Natural killer cell (primary cell): ENCODE measurements at regions not wholly inside any gene's neighbourhood (a gene's known extent, or its start where the extent isn't known, plus 50 kb on each side); places are given as distances from the start of the nearest gene placed in this dataset.

Source experiments
- ATAC-seq, 3 donors: fragments of 150-1000 bp in 2 of 3; fragments of 200-7000 bp in 1 of 3; cut with Tn5 transposase; 1 replicate in 1 of 3; 2 replicates in 2 of 3; pipeline ENCODE4 v1.10.0; 2021; ENCODE audit warnings: mild to moderate bottlenecking in 2 of 3, moderate library complexity in 2 of 3
- DNase-seq, 2 donors: peaks; one replicate each; pipeline versions ENCODE4 v3.0.0 to v3.0.0-alpha.2; 2013 to 2021; ENCODE audit warnings: mixed read lengths in 1 of 2
- H3K27ac ChIP-seq: one replicate; pipeline ENCODE4 v1.5.1; 2013; ENCODE audit warnings: mild to moderate bottlenecking, low read length
- H3K27me3 ChIP-seq: one replicate; pipeline ENCODE4 v1.6.1; 2013; ENCODE audit warnings: low read length; ENCODE audit not compliant: control insufficient read depth, insufficient read depth
- H3K36me3 ChIP-seq: one replicate; pipeline ENCODE4 v1.6.1; 2013; ENCODE audit warnings: low read length; ENCODE audit not compliant: control insufficient read depth, insufficient read depth
- H3K4me1 ChIP-seq: one replicate; pipeline ENCODE4 v1.6.1; 2013; ENCODE audit warnings: low read length; ENCODE audit not compliant: control insufficient read depth, insufficient read depth
- H3K4me3 ChIP-seq: one replicate; pipeline ENCODE4 v1.5.1; 2013; ENCODE audit warnings: low read length
- H3K9me3 ChIP-seq: one replicate; pipeline ENCODE4 v1.6.1; 2013; ENCODE audit warnings: low read length; ENCODE audit not compliant: control insufficient read depth, insufficient read depth
- H3K27ac Mint-ChIP-seq, 2 donors: one replicate each; pipeline ENCODE4 v1.8.0; 2022; ENCODE audit warnings: mild to moderate bottlenecking in 2 of 2, mixed read lengths in 2 of 2, moderate library complexity in 1 of 2
- H3K27me3 Mint-ChIP-seq, 2 donors: one replicate each; pipeline ENCODE4 v1.8.0; 2022; ENCODE audit warnings: low read depth in 2 of 2, mixed read lengths in 2 of 2
- H3K36me3 Mint-ChIP-seq: one replicate; pipeline ENCODE4 v1.8.0; 2022; ENCODE audit warnings: mixed read lengths
- H3K4me1 Mint-ChIP-seq, 2 donors: one replicate each; pipeline ENCODE4 v1.8.0; 2022; ENCODE audit warnings: mixed read lengths in 2 of 2
- H3K4me3 Mint-ChIP-seq: one replicate; pipeline ENCODE4 v1.8.0; 2022; ENCODE audit warnings: mild to moderate bottlenecking, moderate library complexity, mixed read lengths
- H3K9me3 Mint-ChIP-seq, 2 donors: one replicate each; pipeline ENCODE4 v1.8.0; 2022; ENCODE audit warnings: mixed read lengths in 2 of 2
- CTCF ChIP-seq: fragments of 200-600 bp; IDR thresholded peaks from one replicate; pipeline ENCODE4 v1.8.0; 2022; ENCODE audit warnings: antibody characterized with exemption
- WGBS: methylation state at CpG from one replicate; pipeline ENCODE4 v1.1.7; 2013; ENCODE audit warnings: missing lambda C conversion rate; ENCODE audit not compliant: insufficient coverage; 5-methylcytosine and 5-hydroxymethylcytosine counted together
- intact Hi-C: fragments of 100-400 bp; cut with micrococcal nuclease; formaldehyde crosslinking; loops from one replicate; pipeline ENCODE4 v1.14.2; 2022

GRCh38 chr5:128591598-128592455 lies 53.8 kb upstream of the FBN2 start:
- intact Hi-C loops = no loop called here
- Histone ChIP-seq H3K4me1 (no peaks in the 10 kb centered on the region), H3K36me3 (no peaks in the 10 kb centered on the region), H3K4me3 (no peak overlapping the region), H3K27ac (no peak overlapping the region), H3K9me3 (no peaks in the 10 kb centered on the region), H3K27me3 (no peaks in the 10 kb centered on the region)
- no peak for TF ChIP-seq CTCF
- DNase-seq (no peak), ATAC-seq (no peak)
- peaks cover 4 to 19% of the 10 kb centered on the region in 2 donors for H3K9me3 Mint-ChIP-seq
- H3K27me3 Mint-ChIP-seq = no peaks in the 10 kb centered on the region
- H3K27ac Mint-ChIP-seq = no peak overlapping the region
- no peaks in the 10 kb centered on the region for H3K36me3 Mint-ChIP-seq
- H3K4me1 Mint-ChIP-seq = no peaks in the 10 kb centered on the region
- WGBS = 86% methylated on average over 2 of the region's 5 CpGs
- H3K4me3 Mint-ChIP-seq = no peak overlapping the region

- H3K36me3 Mint-ChIP-seq = peaks cover 5% of the 10 kb centered on the region
- 72% methylated on average over 4 of the region's 4 CpGs for WGBS
Observed at GRCh38 chr5:128596071-128596470, 58.0 kb upstream of the FBN2 start.

GRCh38 chr5:128597156-128597555 lies 59.1 kb upstream of the FBN2 start:
- no peak for DNase-seq
- Histone ChIP-seq H3K4me3 (no peak overlapping the region), H3K27ac (no peak overlapping the region), H3K9me3 (no peaks in the 10 kb centered on the region), H3K36me3 (no peaks in the 10 kb centered on the region), H3K27me3 (no peaks in the 10 kb centered on the region), H3K4me1 (no peaks in the 10 kb centered on the region)
- H3K4me1 Mint-ChIP-seq = no peaks in the 10 kb centered on the region
- H3K27ac Mint-ChIP-seq = no peak overlapping the region
- no peak for TF ChIP-seq CTCF
- H3K9me3 Mint-ChIP-seq = peaks cover 4 to 19% of the 10 kb centered on the region in 2 donors
- H3K4me3 Mint-ChIP-seq = no peak overlapping the region
- no peak for ATAC-seq
- WGBS = 92% methylated on average over 2 of the region's 3 CpGs
- peaks cover 5% of the 10 kb centered on the region for H3K36me3 Mint-ChIP-seq
- intact Hi-C loops = no loop called here
- no peaks in the 10 kb centered on the region for H3K27me3 Mint-ChIP-seq

More at GRCh38 chr5:128596071-128596470, 58.0 kb upstream of the FBN2 start:
- Mint-ChIP-seq H3K27ac (no peak overlapping the region), H3K27me3 (no peaks in the 10 kb centered on the region), H3K4me1 (no peaks in the 10 kb centered on the region), H3K4me3 (no peak overlapping the region), H3K9me3 (peaks cover 2 to 13% of the 10 kb centered on the region in 2 donors)
- ATAC-seq = no peak
- no peak overlapping the region for H3K27ac ChIP-seq
- no peaks in the 10 kb centered on the region for H3K27me3 ChIP-seq
- no peaks in the 10 kb centered on the region for H3K4me1 ChIP-seq
- no peaks in the 10 kb centered on the region for H3K36me3 ChIP-seq
- DNase-seq = no peak
- no peak overlapping the region for H3K4me3 ChIP-seq
- no peaks in the 10 kb centered on the region for H3K9me3 ChIP-seq
- intact Hi-C loops = no loop called here
- no peak for TF ChIP-seq CTCF

GRCh38 chr5:128613128-128613527 lies 75.1 kb upstream of the FBN2 start:
- H3K27ac ChIP-seq = no peak overlapping the region
- ATAC-seq (no peak), DNase-seq (no peak)
- H3K27me3 ChIP-seq = no peaks in the 10 kb centered on the region
- no peaks in the 10 kb centered on the region for H3K4me1 ChIP-seq
- peaks cover 8% of the 10 kb centered on the region for H3K9me3 ChIP-seq
- H3K9me3 Mint-ChIP-seq = peaks cover 10 to 16% of the 10 kb centered on the region in 2 donors
- no peak overlapping the region for H3K4me3 Mint-ChIP-seq
- WGBS = 83% methylated on average over 1 of the region's 4 CpGs
- no peaks in the 10 kb centered on the region for H3K36me3 ChIP-seq
- no peaks in the 10 kb centered on the region for H3K27me3 Mint-ChIP-seq
- no peak overlapping the region for H3K27ac Mint-ChIP-seq
- intact Hi-C loops = no loop called here
- H3K36me3 Mint-ChIP-seq = no peaks in the 10 kb centered on the region
- H3K4me1 Mint-ChIP-seq = no peaks in the 10 kb centered on the region
- no peak for TF ChIP-seq CTCF
- H3K4me3 ChIP-seq = no peak overlapping the region
